TTC549 (cell line): ENCODE measurements at regions not wholly inside any gene's neighbourhood (a gene's known extent, or its start where the extent isn't known, plus 50 kb on each side); places are given as distances from the start of the nearest gene placed in this dataset.

Experiments used
- FAIRE-seq: peaks from 2 replicates; lab custom pipeline; 2012; peaks lifted over from hg19 to GRCh38; lab: Jason Lieb, UNC

GRCh38 chr13:106036870-106037269 lies 498.6 kb downstream of the EFNB2 start:
- FAIRE-seq = no peak

- FAIRE-seq = no peak
Measured at GRCh38 chr13:106034201-106034600, 501.3 kb downstream of the EFNB2 start.

- FAIRE-seq = no peak
Measured at GRCh38 chr13:106033659-106034058, 501.8 kb downstream of the EFNB2 start.

- no peak for FAIRE-seq
Measured at GRCh38 chr13:106032441-106032840, 503.0 kb downstream of the EFNB2 start.

DNA sequence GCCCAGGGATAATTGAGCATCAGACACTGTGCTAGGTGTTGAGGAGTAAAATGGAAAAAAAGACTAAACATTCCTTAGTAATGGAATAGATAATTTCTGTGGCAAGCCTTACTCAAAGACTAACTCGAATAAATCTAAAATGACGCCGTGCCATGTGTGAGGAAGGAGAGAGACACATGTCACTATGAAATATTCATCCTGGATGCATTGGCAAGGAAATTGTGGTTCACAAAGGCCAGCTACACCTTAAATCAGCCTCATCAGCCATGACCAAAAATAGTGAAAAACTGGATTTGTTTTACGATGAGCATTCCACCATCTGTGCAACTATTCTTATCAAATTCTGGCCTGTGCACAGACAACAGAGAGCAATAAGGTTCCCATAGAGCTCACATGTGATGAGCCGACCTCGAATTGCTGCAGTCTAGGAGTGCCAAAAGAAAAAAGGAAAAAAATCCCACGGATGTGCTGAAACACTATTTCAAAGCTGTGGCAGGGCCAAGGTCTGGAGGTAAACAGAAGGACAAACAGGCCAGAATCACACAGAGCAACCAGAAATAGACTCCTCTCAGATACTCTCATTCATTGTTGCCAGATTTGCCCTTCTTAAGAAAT lies 505.7 kb downstream of the EFNB2 start:
- no peak for FAIRE-seq

GRCh38 chr13:106028911-106029310 lies 506.6 kb downstream of the EFNB2 start:
- FAIRE-seq = no peak

DNA sequence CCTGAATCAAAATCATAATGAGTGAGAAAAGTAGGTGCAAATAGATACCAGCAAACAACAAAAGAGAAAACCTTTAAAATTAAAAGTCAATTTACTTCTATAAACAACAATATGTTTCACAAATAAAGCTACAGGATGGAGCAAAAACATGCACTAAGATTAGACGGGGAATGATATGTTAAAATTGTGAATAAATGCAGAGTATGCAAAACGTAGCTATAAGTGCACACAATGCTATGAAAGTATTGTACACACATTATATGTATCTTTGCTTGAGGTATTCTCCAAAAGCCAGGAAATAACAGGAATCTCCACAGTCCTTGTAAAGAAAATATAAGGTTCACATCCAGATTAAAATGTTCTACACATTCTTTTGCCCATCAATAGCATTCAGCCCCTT lies 523.9 kb downstream of the EFNB2 start:
- no peak for FAIRE-seq

DNA sequence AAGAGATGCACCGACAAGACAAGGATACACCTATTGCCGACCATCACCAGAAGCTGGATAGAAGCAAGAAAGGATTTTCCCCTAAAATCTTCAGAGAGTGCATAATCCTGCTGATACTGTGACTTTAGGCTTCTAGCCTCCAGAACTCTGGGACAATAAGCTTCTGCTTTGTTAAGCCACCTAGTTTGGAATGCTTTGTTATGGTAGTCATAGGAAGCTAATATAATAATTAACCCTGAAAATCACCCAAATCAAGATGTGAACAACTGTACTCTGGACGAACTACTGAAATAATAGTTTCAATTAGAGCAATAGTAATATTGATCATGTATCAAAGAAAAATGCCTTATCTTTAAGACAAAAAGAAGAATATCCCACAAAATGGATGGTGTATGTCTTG lies 524.6 kb downstream of the EFNB2 start:
- FAIRE-seq = no peak

- no peak for FAIRE-seq
Measured at GRCh38 chr13:106008540-106008939, 526.9 kb downstream of the EFNB2 start.

DNA sequence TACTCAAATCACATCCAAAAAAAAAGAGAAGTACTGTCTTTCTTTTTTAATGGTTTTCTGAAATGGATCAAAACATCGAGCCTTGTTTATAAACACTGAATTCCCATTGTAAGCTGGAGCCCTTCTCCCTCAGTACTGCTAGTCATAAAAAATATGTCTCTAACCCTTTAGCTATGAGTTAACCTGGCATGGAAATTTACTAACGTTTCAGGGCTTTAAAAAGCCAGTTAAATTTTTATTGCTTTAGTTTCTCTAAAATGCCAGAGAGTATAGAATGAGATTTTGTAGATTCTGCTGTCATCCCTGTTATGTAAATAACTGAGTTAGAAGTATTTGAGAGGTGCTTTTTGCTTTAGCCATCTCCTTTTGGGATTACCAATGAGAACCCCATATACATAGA lies 528.3 kb downstream of the EFNB2 start:
- no peak for FAIRE-seq

DNA sequence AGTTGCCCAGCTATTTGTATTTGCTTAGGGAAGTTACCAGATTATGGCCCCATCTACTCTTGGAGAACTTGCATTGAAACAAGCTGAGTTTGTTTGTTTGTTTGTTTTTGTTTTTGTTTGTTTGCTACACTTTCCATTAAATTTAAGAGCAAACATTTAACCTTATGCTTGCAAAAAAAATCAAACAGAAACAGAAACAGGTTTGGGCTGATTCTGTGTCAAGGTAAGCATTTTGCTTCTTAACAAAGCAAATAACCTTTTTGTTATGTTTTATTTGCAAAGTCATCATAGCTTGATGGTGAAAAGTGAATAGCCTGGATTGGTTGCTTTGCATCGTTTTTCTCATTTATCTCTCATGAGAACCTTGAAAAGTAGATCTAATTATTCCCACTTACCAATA lies 531.8 kb downstream of the EFNB2 start:
- no peak for FAIRE-seq

- no peak for FAIRE-seq
Measured at GRCh38 chr13:106001443-106001842, 534.0 kb downstream of the EFNB2 start.

DNA sequence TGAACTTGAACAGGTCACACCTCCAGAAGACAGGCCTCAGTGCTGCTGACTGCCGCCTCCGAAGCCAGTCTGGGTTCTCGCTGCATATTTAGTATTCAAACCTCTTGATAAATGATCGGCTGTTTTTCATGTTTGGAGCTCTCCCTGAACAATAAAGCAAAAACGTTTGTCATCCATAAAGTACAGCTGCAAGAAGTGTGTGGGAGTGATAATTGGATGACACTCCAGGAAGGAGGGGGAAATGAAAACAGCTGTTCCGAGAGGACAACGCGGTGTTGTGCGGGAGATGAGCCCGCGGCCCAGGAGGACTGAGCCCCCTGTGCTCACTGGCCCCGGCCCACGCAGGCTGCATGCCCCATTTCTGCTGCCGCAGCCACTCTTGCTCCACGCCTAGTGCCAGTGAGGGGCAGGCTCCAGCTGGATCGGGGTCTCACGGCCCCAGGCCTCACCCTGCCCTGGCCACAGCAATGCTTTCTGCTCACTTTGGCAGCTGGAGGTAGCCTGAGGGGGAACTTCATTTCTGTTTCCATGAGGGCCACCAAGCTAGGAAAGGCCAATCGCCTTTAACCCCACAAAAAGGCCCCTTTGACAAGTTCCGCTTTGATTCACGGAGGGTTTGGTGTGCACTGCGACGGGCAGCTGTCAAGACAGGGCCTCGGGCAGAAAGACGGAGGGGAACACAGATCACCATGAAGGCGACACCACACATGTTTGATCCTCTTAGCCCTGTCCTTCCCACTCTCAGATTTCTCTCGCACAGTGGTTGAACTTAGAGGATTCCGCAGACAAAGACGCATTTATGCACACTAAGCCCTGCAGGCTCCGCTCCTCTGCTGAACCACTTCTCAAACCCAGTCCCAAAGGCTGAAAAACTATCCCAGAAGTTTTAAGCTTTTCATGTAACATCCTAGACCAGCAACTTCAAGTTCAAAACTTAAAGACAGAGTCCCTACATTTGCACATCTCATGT lies 537.6 kb downstream of the EFNB2 start:
- no peak for FAIRE-seq

DNA sequence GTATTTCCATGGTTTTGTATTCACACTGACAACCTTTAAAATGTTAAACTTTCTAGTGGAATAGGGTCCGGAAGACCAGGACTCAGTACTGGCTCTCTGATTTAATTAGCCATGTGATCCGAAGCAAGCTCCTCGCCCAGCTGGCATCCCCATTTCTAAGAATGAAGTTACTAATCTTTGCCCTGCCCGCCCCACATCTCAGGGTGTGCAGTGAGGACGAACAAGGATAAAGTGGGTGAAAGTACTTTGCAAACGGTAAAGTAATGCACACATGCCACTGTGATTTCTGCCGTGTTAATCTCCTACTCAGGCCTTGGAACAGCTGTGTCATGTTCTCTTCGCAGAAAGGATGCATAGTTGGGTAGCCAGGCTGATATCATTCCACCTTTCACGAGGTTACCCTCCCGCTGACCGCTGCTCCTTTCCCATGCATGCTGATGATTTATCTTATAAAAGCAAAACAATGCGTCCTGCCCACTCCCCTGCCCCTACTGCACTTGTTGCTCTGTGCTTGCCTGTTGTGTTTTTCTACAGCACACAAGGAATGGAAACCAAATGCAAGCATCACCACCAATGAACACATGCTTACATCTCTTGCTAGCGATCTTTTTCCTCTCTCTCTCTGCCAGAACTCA lies 539.0 kb downstream of the EFNB2 start:
- FAIRE-seq = no peak

DNA sequence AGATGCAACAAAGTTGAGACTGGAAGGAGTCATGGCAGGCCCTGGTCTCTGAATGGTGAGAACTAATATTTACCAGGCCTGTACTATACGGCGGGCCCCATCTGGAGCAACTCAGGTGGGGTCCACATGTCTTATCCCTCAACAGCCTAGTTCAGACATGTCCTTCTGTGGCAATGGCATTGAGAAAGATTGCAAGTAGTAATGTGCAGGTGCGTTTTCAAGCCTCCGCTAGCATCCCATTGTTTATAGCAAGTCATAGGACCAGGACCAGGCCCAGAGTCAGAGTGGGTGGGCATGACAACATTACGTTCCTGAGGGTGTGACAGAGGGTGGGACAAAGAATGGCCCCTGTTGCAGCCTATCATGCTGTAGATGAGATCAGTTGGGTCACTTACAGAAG lies 541.1 kb downstream of the EFNB2 start:
- FAIRE-seq = no peak

- no peak for FAIRE-seq
Measured at GRCh38 chr13:105991622-105992277, 543.7 kb downstream of the EFNB2 start.

DNA sequence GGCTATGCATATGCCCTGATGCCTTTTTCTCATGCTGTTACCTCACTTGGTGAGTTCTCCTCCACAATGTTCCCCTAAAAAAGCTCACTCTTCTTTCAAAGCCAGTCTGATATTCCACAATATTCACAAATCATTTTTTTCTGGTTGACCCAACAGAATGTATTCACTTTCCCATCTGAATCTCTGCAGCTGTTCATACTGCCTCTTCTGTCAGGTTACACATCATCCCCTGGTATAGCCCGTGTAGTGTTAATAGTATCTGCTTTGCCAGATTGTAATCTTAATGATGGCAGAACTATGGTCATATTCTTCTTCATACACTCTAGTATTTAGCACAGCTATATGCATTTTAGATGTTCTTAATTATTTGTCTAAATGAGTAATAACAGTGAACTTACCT lies 544.3 kb downstream of the EFNB2 start:
- FAIRE-seq = no peak

GRCh38 chr13:105990256-105990958 lies 545.1 kb downstream of the EFNB2 start:
- FAIRE-seq = no peak

DNA sequence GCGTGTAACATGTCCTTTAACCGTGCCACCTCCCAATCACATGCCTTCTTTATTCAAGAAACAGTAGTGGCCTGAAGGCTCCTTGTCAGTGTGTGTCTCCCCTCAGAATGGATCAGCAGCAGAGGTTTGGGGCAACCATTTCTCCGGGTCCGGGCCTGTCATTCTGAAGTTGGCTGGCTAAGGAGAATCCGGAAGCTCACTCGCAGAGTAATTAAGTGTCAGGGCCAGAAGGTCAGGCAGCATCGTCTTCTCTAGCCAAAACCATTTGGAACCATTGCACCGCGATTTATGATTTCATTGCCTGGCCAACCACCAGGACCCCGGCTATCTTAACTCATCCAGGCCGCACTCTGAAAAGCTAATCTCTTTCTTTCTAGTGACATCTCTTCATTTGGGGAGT lies 550.8 kb downstream of the EFNB2 start:
- no peak for FAIRE-seq

GRCh38 chr13:105984236-105984635 lies 551.2 kb downstream of the EFNB2 start:
- no peak for FAIRE-seq

DNA sequence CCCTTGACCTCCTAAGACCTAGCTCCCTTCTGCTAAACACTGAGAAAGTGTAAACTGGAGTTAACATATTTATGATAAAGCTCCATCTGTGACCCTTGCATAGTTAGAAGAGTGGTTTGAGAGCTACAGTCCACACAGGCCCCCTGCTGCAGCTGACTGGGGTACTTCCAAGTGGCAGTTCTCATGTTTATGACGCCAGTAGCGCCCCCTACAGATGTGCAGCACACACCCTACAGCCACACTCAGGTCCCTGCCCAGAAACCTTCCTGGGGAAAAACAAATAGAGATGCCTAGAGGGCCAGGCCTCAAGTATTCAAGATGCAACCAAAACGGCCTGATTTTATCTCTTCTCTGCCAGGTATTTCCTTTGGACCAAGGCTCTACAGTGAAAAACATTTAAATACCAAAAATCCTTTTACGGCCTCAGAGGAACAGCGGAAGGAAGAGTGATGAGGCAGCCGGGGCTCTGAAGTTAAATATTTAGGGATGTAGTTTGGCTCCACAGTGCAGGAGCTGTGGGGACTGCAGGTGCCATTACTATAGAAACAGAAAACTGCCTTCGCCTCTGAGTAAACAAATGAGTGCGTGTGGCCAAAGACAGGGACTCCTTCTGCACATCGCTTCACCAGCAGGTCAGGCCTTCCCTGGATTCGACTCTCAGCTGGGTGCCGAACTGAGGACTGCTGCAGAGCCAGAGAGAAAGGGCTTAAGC lies 553.1 kb downstream of the EFNB2 start:
- FAIRE-seq = no peak
